ENCODE measurements at regions not wholly inside any gene's neighbourhood (a gene's known extent, or its start where the extent isn't known, plus 50 kb on each side); places are given as distances from the start of the nearest gene placed in this dataset.

GRCh38 chr3:103672346-103672745, 1237.5 kb downstream of the ZPLD1 start:
- H3K27ac Mint-ChIP-seq, result no peak overlapping the region

GRCh38 chr3:103684904-103685303, 1250.1 kb downstream of the ZPLD1 start:
- Mint-ChIP-seq H3K27ac (no peak overlapping the region), H3K36me3 (no peaks in the 10 kb centered on the region), H3K9me3 (no peaks in the 10 kb centered on the region)
- DNase-seq (ENCODE audit: low spot score in 2 of 2), result no peak
- no peak for ATAC-seq

More at GRCh38 chr3:103672346-103672745, 1237.5 kb downstream of the ZPLD1 start:
- ATAC-seq, result no peak
- H3K9me3 Mint-ChIP-seq, result no peaks in the 10 kb centered on the region
- no peak for DNase-seq (ENCODE audit: low spot score in 2 of 2)
- no peaks in the 10 kb centered on the region for H3K36me3 Mint-ChIP-seq

- DNase-seq (ENCODE audit: low spot score in 2 of 2), result no peak
Measured at GRCh38 chr3:103685939-103686338, 1251.1 kb downstream of the ZPLD1 start.

GRCh38 chr3:103690536-103690935, 1255.7 kb downstream of the ZPLD1 start:
- Mint-ChIP-seq H3K36me3 (peaks cover 0 to 7% of the 10 kb centered on the region in 2 donors), H3K9me3 (peaks cover 7 to 9% of the 10 kb centered on the region in 2 donors), H3K27ac (no peak overlapping the region)
- DNase-seq (ENCODE audit: low spot score in 2 of 2) (no peak), ATAC-seq (no peak)

More at GRCh38 chr3:103685939-103686338, 1251.1 kb downstream of the ZPLD1 start:
- peaks cover 0 to under 1% of the 10 kb centered on the region in 2 donors for H3K9me3 Mint-ChIP-seq
- no peak overlapping the region for H3K27ac Mint-ChIP-seq
- no peak for ATAC-seq
- H3K36me3 Mint-ChIP-seq, result no peaks in the 10 kb centered on the region

GRCh38 chr3:103693831-103694230, 1259.0 kb downstream of the ZPLD1 start:
- Mint-ChIP-seq H3K27ac (no peak overlapping the region), H3K36me3 (peaks cover 0 to 7% of the 10 kb centered on the region in 2 donors), H3K9me3 (peaks cover 7 to 19% of the 10 kb centered on the region in 2 donors)
- no peak for ATAC-seq
- DNase-seq (ENCODE audit: low spot score in 2 of 2), result no peak

GRCh38 chr3:103698646-103699045, 1263.8 kb downstream of the ZPLD1 start:
- ATAC-seq (no peak), DNase-seq (ENCODE audit: low spot score in 2 of 2) (no peak)
- H3K36me3 Mint-ChIP-seq, result no peaks in the 10 kb centered on the region
- H3K27ac Mint-ChIP-seq, result no peak overlapping the region
- peaks cover 0 to 9% of the 10 kb centered on the region in 2 donors for H3K9me3 Mint-ChIP-seq

GRCh38 chr3:103699228-103699627, 1264.4 kb downstream of the ZPLD1 start:
- H3K27ac Mint-ChIP-seq, result no peak overlapping the region

GRCh38 chr3:103705641-103706040, 1270.8 kb downstream of the ZPLD1 start:
- DNase-seq (ENCODE audit: low spot score in 2 of 2) (no peak), ATAC-seq (no peak)
- Mint-ChIP-seq H3K27ac (no peak overlapping the region), H3K36me3 (no peaks in the 10 kb centered on the region), H3K9me3 (no peaks in the 10 kb centered on the region)

More at GRCh38 chr3:103699228-103699627, 1264.4 kb downstream of the ZPLD1 start:
- Mint-ChIP-seq H3K36me3 (no peaks in the 10 kb centered on the region), H3K9me3 (peaks cover 0 to 9% of the 10 kb centered on the region in 2 donors)
- ATAC-seq (no peak), DNase-seq (ENCODE audit: low spot score in 2 of 2) (no peak)

GRCh38 chr3:103706671-103707070, 1271.9 kb downstream of the ZPLD1 start:
- DNase-seq (ENCODE audit: low spot score in 2 of 2) (no peak), ATAC-seq (no peak)
- H3K9me3 Mint-ChIP-seq, result no peaks in the 10 kb centered on the region
- H3K27ac Mint-ChIP-seq, result no peak overlapping the region
- H3K36me3 Mint-ChIP-seq, result no peaks in the 10 kb centered on the region

- Mint-ChIP-seq H3K9me3 (peaks cover 0 to 12% of the 10 kb centered on the region in 2 donors), H3K36me3 (no peaks in the 10 kb centered on the region), H3K27ac (no peak overlapping the region)
- ATAC-seq, result no peak
- no peak for DNase-seq (ENCODE audit: low spot score in 2 of 2)
Measured at GRCh38 chr3:103711670-103712069, 1276.9 kb downstream of the ZPLD1 start.

- Mint-ChIP-seq H3K9me3 (peaks cover 0 to 12% of the 10 kb centered on the region in 2 donors), H3K27ac (no peak overlapping the region), H3K36me3 (no peaks in the 10 kb centered on the region)
- DNase-seq (ENCODE audit: low spot score in 2 of 2), result no peak
- ATAC-seq, result no peak
Measured at GRCh38 chr3:103712320-103713008, 1277.6 kb downstream of the ZPLD1 start.

- Mint-ChIP-seq H3K36me3 (no peaks in the 10 kb centered on the region), H3K27ac (no peak overlapping the region), H3K9me3 (peaks cover 0 to 10% of the 10 kb centered on the region in 2 donors)
- ATAC-seq (no peak), DNase-seq (ENCODE audit: low spot score in 2 of 2) (no peak)
Measured at GRCh38 chr3:103729547-103729946, 1294.7 kb downstream of the ZPLD1 start.

- DNase-seq (ENCODE audit: low spot score in 2 of 2) (no peak), ATAC-seq (no peak)
- Mint-ChIP-seq H3K27ac (no peak overlapping the region), H3K9me3 (peaks cover 0 to 10% of the 10 kb centered on the region in 2 donors), H3K36me3 (no peaks in the 10 kb centered on the region)
Measured at GRCh38 chr3:103730744-103731143, 1295.9 kb downstream of the ZPLD1 start.

- H3K9me3 Mint-ChIP-seq, result peaks cover 0 to 9% of the 10 kb centered on the region in 2 donors
Measured at GRCh38 chr3:103752986-103753385, 1318.2 kb downstream of the ZPLD1 start.

GRCh38 chr3:103767635-103768034, 1332.8 kb downstream of the ZPLD1 start:
- no peak overlapping the region for H3K27ac Mint-ChIP-seq
- H3K36me3 Mint-ChIP-seq, result no peaks in the 10 kb centered on the region
- no peak for ATAC-seq
- peaks cover 0 to 16% of the 10 kb centered on the region in 2 donors for H3K9me3 Mint-ChIP-seq
- no peak for DNase-seq (ENCODE audit: low spot score in 2 of 2)

More at GRCh38 chr3:103752986-103753385, 1318.2 kb downstream of the ZPLD1 start:
- no peak for DNase-seq (ENCODE audit: low spot score in 2 of 2)
- Mint-ChIP-seq H3K36me3 (no peaks in the 10 kb centered on the region), H3K27ac (no peak overlapping the region)
- no peak for ATAC-seq

GRCh38 chr3:103785017-103785416, 1350.2 kb downstream of the ZPLD1 start:
- no peak for DNase-seq (ENCODE audit: low spot score in 2 of 2)
- Mint-ChIP-seq H3K36me3 (no peaks in the 10 kb centered on the region), H3K27ac (no peak overlapping the region), H3K9me3 (no peaks in the 10 kb centered on the region)
- no peak for ATAC-seq

GRCh38 chr3:103785537-103785936, 1350.7 kb downstream of the ZPLD1 start:
- no peak for ATAC-seq

GRCh38 chr3:103786296-103786695, 1351.5 kb downstream of the ZPLD1 start:
- H3K36me3 Mint-ChIP-seq, result no peaks in the 10 kb centered on the region
- no peak overlapping the region for H3K27ac Mint-ChIP-seq
- H3K9me3 Mint-ChIP-seq, result no peaks in the 10 kb centered on the region
- ATAC-seq (no peak), DNase-seq (ENCODE audit: low spot score in 2 of 2) (no peak)

More at GRCh38 chr3:103785537-103785936, 1350.7 kb downstream of the ZPLD1 start:
- Mint-ChIP-seq H3K9me3 (no peaks in the 10 kb centered on the region), H3K36me3 (no peaks in the 10 kb centered on the region), H3K27ac (no peak overlapping the region)
- DNase-seq (ENCODE audit: low spot score in 2 of 2), result no peak

All from activated naive CD4-positive, alpha-beta T cell treated with anti-CD3 and anti-CD28 coated beads, Interleukin-2, amount 50 U/mL, for 72 hours (primary cell).